Adrenal gland (tissue), 5 donors: ENCODE measurements at regions not wholly inside any gene's neighbourhood (a gene's known extent, or its start where the extent isn't known, plus 50 kb on each side); places are given as distances from the start of the nearest gene placed in this dataset.

Experiments used
- CTCF ChIP-seq, 6 experiments: fragments of 450-650 bp in 4 of 6; fragments of 200-600 bp in 2 of 6; sonication (generic) in 1 of 6; IDR thresholded peaks; 1 replicate in 5 of 6; 2 replicates in 1 of 6; pipeline versions ENCODE4 v1.5.1 to v1.8.0; 2016 to 2021; ENCODE audit warnings: antibody characterized with exemption in 6 of 6, mild to moderate bottlenecking in 2 of 6, moderate library complexity in 1 of 6
- POLR2A ChIP-seq, 2 donors: fragments of 450-650 bp; IDR thresholded peaks; one replicate each; pipeline ENCODE4 v1.6.1; 2017; ENCODE audit warnings: antibody characterized with exemption in 2 of 2, mild to moderate bottlenecking in 2 of 2, moderate library complexity in 1 of 2
- donor health status: DM: no; HTN: no; CAD: no.

- TF ChIP-seq CTCF (IDR thresholded peaks at IDR 0.05) (no peak), POLR2A (IDR thresholded peaks at IDR 0.05) (no peak)
Measured at GRCh38 chr12:18967814-18968213, 161.7 kb upstream of the PLEKHA5 start.
